HepG2 (cell line): ENCODE measurements at regions not wholly inside any gene's neighbourhood (a gene's known extent, or its start where the extent isn't known, plus 50 kb on each side); places are given as distances from the start of the nearest gene placed in this dataset.

ENCODE experiments used
- ATAC-seq: fragments of 200-7000 bp; cut with Tn5 transposase; 3 replicates; pipeline ENCODE4 v1.9.1; 2020; ENCODE audit warnings: mild to moderate bottlenecking, moderate library complexity
- BruUV-seq: library from RNA; stranded (reverse); fragments of 400-500 nt; replicated peaks from 2 replicates; lab custom pipeline; 2021; lab: Mats Ljungman, UMichigan
- CTCF ChIA-PET: fragments of 300-600 bp; formaldehyde crosslinking; extraction: SDS; loops from one replicate; lab custom pipeline; 2021; ENCODE audit warnings: low total read pairs, inconsistent platforms, low intra/inter-chr PET ratio; lab: Yijun Ruan, JAX
- POLR2A ChIA-PET: fragments of 350-600 bp; sonication (Branson Sonifier 250); formaldehyde crosslinking; loops from one replicate; lab custom pipeline; 2020; ENCODE audit warnings: antibody characterized with exemption, inconsistent platforms; lab: Yijun Ruan, JAX
- DNase-seq: peaks from one replicate; pipeline ENCODE4 v3.0.0-alpha.2; 2015; ENCODE audit warnings: low spot score
- FAIRE-seq: peaks from 3 replicates; lab custom pipeline; 2011; peaks lifted over from hg19 to GRCh38; lab: Jason Lieb, UNC
- H2AFZ ChIP-seq: one replicate; pipeline ENCODE4 v1.6.1; 2011; ENCODE audit warnings: low read length, inconsistent platforms
- H3K27ac ChIP-seq: fragments of 300-600 bp; 3 replicates; pipeline ENCODE4 v1.8.0; 2011; ENCODE audit warnings: mixed run types, mild to moderate bottlenecking, mixed read lengths, low read length, inconsistent platforms; ENCODE audit not compliant: insufficient read depth; ENCODE audit errors: extremely low read length
- H3K27me3 ChIP-seq, 2 experiments: fragments of 200-600 bp in 1 of 2; 2 replicates in 1 of 2; 3 replicates in 1 of 2; pipeline versions ENCODE4 v1.6.0 to v1.8.0; 2011; ENCODE audit warnings: low read length in 2 of 2, mild to moderate bottlenecking in 2 of 2, moderate library complexity in 2 of 2, inconsistent platforms in 1 of 2; ENCODE audit not compliant: insufficient read depth in 2 of 2, control insufficient read depth in 1 of 2
- H3K36me3 ChIP-seq, 2 experiments: fragments of 200-600 bp in 1 of 2; replicated peaks in 1 of 2; 2 replicates in 1 of 2; 3 replicates in 1 of 2; pipeline versions ENCODE4 v1.5.1 to v1.8.0; 2011; ENCODE audit warnings: low read length in 2 of 2, inconsistent platforms in 1 of 2; ENCODE audit not compliant: insufficient read depth in 2 of 2, control insufficient read depth in 1 of 2
- H3K4me1 ChIP-seq: 2 replicates; pipeline ENCODE4 v1.5.1; 2012; ENCODE audit warnings: low read length, inconsistent platforms; ENCODE audit not compliant: insufficient read depth
- H3K4me2 ChIP-seq: 2 replicates; pipeline ENCODE4 v1.6.0; 2011; ENCODE audit warnings: low read depth, low read length, inconsistent platforms
- H3K4me3 ChIP-seq, 3 experiments: fragments of 200-600 bp in 1 of 3; sonication (generic), shearing (Covaris generic) in 1 of 3; replicated peaks in 1 of 3; 2 replicates each; pipeline ENCODE4 v1.5.1; 2011 to 2016; ENCODE audit warnings: low read length in 3 of 3, inconsistent platforms in 2 of 3, low read depth in 2 of 3, mild to moderate bottlenecking in 2 of 3, control low read depth in 1 of 3, mixed read lengths in 1 of 3; ENCODE audit not compliant: insufficient read depth in 1 of 3
- H3K79me2 ChIP-seq: one replicate; pipeline ENCODE4 v1.6.1; 2011; ENCODE audit warnings: low read length, inconsistent platforms; ENCODE audit not compliant: insufficient read depth
- H3K9ac ChIP-seq: 2 replicates; pipeline ENCODE4 v1.6.0; 2011; ENCODE audit warnings: mild to moderate bottlenecking, low read depth, low read length, inconsistent platforms; ENCODE audit not compliant: insufficient read depth
- H3K9me3 ChIP-seq: 2 replicates; pipeline ENCODE4 v1.5.1; 2012; ENCODE audit warnings: mild to moderate bottlenecking, low read length
- H4K20me1 ChIP-seq: 2 replicates; pipeline ENCODE4 v1.6.0; 2011; ENCODE audit warnings: inconsistent platforms, mild to moderate bottlenecking, low read length, moderate library complexity; ENCODE audit not compliant: insufficient read depth
- ATAD3A ChIP-seq: sonication (generic); formaldehyde crosslinking; IDR thresholded peaks from 2 replicates; pipeline ENCODE4 v1.4.0; 2020; ENCODE audit warnings: missing genetic modification reagents
- GATAD1 ChIP-seq: IDR thresholded peaks from 2 replicates; pipeline ENCODE4 v1.6.1; 2016; ENCODE audit warnings: missing genetic modification reagents, missing compliant biosample characterization
- HOXA3 ChIP-seq: sonication (generic); formaldehyde crosslinking; IDR thresholded peaks from 2 replicates; pipeline ENCODE4 v1.5.0; 2020; ENCODE audit warnings: missing genetic modification reagents
- KMT2A ChIP-seq: sonication (generic); formaldehyde crosslinking; IDR thresholded peaks from 2 replicates; pipeline ENCODE4 v1.4.0; 2020; ENCODE audit warnings: missing genetic modification reagents
- LCORL ChIP-seq, 2 experiments: fragments of 450-650 bp in 1 of 2; sonication (generic) in 1 of 2; formaldehyde crosslinking in 1 of 2; IDR thresholded peaks; 2 replicates each; pipeline versions ENCODE4 v1.5.0 to v1.6.1; 2017 to 2020; ENCODE audit warnings: antibody characterized with exemption in 1 of 2, missing genetic modification reagents in 1 of 2
- NAIF1 ChIP-seq: sonication (generic); formaldehyde crosslinking; IDR thresholded peaks from 2 replicates; pipeline ENCODE4 v1.5.0; 2020; ENCODE audit warnings: mild to moderate bottlenecking, missing genetic modification reagents, borderline replicate concordance
- PAF1 ChIP-seq: IDR thresholded peaks from 2 replicates; pipeline ENCODE4 v1.6.1; 2016; ENCODE audit warnings: missing genetic modification reagents, missing compliant biosample characterization
- ZNF343 ChIP-seq: sonication (generic); formaldehyde crosslinking; IDR thresholded peaks from 2 replicates; pipeline ENCODE4 v1.4.0; 2020; ENCODE audit warnings: mild to moderate bottlenecking, missing genetic modification reagents
- ZNF543 ChIP-seq: sonication (generic); formaldehyde crosslinking; IDR thresholded peaks from 2 replicates; pipeline ENCODE4 v1.4.0; 2020; ENCODE audit warnings: mild to moderate bottlenecking, missing genetic modification reagents
- ZNF678 ChIP-seq: sonication (generic); formaldehyde crosslinking; IDR thresholded peaks from 2 replicates; pipeline ENCODE4 v1.4.0; 2020; ENCODE audit warnings: mild to moderate bottlenecking, missing genetic modification reagents
- in situ Hi-C: cut with HindIII; loops from 2 replicates; pipeline ENCODE4 v1.10.0; 2017; ENCODE audit warnings: low pct_unique_long_range_greater_than_20kb; ENCODE audit not compliant: extremely low pct_ligation_motif_present
- intact Hi-C: fragments of 100-400 bp; cut with micrococcal nuclease; formaldehyde crosslinking; loops from one replicate; pipeline ENCODE4 v1.10.0; 2022; ENCODE audit not compliant: unreplicated experiment
- TF ChIP-seq, protein P1 (sequence below): sonication (generic); formaldehyde crosslinking; IDR thresholded peaks from 2 replicates; pipeline ENCODE4 v1.5.0; 2020; ENCODE audit warnings: mild to moderate bottlenecking, missing genetic modification reagents
- TF ChIP-seq, protein P2 (sequence below): sonication (generic); formaldehyde crosslinking; conservative IDR thresholded peaks from 2 replicates; pipeline ENCODE4 v1.4.0; 2020; ENCODE audit warnings: mild to moderate bottlenecking, missing genetic modification reagents, moderate library complexity

DNA sequence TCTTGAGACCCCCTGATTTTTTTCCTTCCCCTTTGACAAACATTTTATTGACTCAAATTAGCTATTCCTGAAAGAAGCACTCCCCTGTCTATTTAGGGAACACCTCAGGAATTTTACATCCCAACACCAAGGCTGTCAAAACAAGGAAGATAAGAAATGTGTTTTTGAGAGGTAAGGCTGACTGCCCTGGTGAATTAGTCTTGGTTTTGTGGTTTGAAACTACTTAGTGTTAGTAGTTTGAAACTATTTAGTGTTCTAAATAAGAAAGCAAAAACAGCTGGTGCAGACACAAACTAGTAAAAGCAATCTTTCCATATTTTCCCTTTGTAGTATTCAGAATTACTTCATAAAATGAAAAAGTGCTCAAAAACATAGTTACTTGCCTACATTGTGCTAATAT, 120.7 kb downstream of the PCSK1 start:
- Histone ChIP-seq H3K27me3 (no peaks in the 10 kb centered on the region), H3K36me3 (no peaks in the 10 kb centered on the region), H2AFZ (no peak overlapping the region), H3K9ac (no peak overlapping the region), H4K20me1 (no peaks in the 10 kb centered on the region), H3K4me1 (peaks cover 36% of the 10 kb centered on the region), H3K4me2 (no peak overlapping the region), H3K9me3 (peaks cover 10% of the 10 kb centered on the region), H3K79me2 (no peaks in the 10 kb centered on the region)
- FAIRE-seq (no peak), DNase-seq (no peak)
- no TSS peak for BruUV-seq
- POLR2A ChIA-PET = no interaction called here
- in situ Hi-C loops (no loop called here), intact Hi-C loops (no loop called here)
- TF ChIP-seq, protein P1, sequence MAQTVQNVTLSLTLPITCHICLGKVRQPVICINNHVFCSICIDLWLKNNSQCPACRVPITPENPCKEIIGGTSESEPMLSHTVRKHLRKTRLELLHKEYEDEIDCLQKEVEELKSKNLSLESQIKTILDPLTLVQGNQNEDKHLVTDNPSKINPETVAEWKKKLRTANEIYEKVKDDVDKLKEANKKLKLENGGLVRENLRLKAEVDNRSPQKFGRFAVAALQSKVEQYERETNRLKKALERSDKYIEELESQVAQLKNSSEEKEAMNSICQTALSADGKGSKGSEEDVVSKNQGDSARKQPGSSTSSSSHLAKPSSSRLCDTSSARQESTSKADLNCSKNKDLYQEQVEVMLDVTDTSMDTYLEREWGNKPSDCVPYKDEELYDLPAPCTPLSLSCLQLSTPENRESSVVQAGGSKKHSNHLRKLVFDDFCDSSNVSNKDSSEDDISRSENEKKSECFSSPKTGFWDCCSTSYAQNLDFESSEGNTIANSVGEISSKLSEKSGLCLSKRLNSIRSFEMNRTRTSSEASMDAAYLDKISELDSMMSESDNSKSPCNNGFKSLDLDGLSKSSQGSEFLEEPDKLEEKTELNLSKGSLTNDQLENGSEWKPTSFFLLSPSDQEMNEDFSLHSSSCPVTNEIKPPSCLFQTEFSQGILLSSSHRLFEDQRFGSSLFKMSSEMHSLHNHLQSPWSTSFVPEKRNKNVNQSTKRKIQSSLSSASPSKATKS (CRISPR knock-in tag) = no peak
- TF ChIP-seq LCORL (IDR thresholded peaks at IDR 0.05) (no peak), LCORL (CRISPR knock-in tag; IDR thresholded peaks at IDR 0.05) (no peak), PAF1 (no peak), GATAD1 (CRISPR knock-in tag) (no peak), ZNF343 (CRISPR knock-in tag) (no peak), KMT2A (CRISPR knock-in tag) (no peak), ATAD3A (CRISPR knock-in tag) (no peak), ZNF678 (CRISPR knock-in tag) (no peak), ZNF543 (CRISPR knock-in tag) (no peak), NAIF1 (CRISPR knock-in tag) (no peak), HOXA3 (CRISPR knock-in tag) (no peak)
- TF ChIP-seq, protein P2, sequence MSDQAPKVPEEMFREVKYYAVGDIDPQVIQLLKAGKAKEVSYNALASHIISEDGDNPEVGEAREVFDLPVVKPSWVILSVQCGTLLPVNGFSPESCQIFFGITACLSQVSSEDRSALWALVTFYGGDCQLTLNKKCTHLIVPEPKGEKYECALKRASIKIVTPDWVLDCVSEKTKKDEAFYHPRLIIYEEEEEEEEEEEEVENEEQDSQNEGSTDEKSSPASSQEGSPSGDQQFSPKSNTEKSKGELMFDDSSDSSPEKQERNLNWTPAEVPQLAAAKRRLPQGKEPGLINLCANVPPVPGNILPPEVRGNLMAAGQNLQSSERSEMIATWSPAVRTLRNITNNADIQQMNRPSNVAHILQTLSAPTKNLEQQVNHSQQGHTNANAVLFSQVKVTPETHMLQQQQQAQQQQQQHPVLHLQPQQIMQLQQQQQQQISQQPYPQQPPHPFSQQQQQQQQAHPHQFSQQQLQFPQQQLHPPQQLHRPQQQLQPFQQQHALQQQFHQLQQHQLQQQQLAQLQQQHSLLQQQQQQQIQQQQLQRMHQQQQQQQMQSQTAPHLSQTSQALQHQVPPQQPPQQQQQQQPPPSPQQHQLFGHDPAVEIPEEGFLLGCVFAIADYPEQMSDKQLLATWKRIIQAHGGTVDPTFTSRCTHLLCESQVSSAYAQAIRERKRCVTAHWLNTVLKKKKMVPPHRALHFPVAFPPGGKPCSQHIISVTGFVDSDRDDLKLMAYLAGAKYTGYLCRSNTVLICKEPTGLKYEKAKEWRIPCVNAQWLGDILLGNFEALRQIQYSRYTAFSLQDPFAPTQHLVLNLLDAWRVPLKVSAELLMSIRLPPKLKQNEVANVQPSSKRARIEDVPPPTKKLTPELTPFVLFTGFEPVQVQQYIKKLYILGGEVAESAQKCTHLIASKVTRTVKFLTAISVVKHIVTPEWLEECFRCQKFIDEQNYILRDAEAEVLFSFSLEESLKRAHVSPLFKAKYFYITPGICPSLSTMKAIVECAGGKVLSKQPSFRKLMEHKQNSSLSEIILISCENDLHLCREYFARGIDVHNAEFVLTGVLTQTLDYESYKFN (CRISPR knock-in tag) = no peak
- TF ChIP-seq, all 625 proteins: peak for 0
- CTCF ChIA-PET = no interaction called here
- H3K4me3 ChIP-seq = no peak overlapping the region
- H3K27ac ChIP-seq = no peak overlapping the region
- no peak for ATAC-seq
